Activated CD4-positive, alpha-beta T cell treated with anti-CD3 and anti-CD28 coated beads, Interleukin-2, Interleukin-6, amounts not matched to agents 100 ng/mL and 50 ng/mL, durations not matched to agents 16 hours and 8 hours (primary cell): ENCODE measurements at regions not wholly inside any gene's neighbourhood (a gene's known extent, or its start where the extent isn't known, plus 50 kb on each side); places are given as distances from the start of the nearest gene placed in this dataset.

Experiments
- DNase-seq: peaks from one replicate; pipeline ENCODE4 v3.0.0-alpha.2; 2020

- no peak for DNase-seq
Measured at GRCh38 chr1:175864625-175865024, 121.2 kb upstream of the TNR start.

GRCh38 chr1:175864183-175864582 is 120.8 kb upstream of the TNR start:
- DNase-seq, result no peak

GRCh38 chr1:175863299-175864050 is 120.1 kb upstream of the TNR start:
- DNase-seq, result no peak

- no peak for DNase-seq
Measured at GRCh38 chr1:175862408-175862807, 119.0 kb upstream of the TNR start.

GRCh38 chr1:175861626-175862367 is 118.4 kb upstream of the TNR start:
- no peak for DNase-seq

- no peak for DNase-seq
Measured at GRCh38 chr1:175857756-175858155, 114.4 kb upstream of the TNR start.

- no peak for DNase-seq
Measured at GRCh38 chr1:175853681-175854080, 110.3 kb upstream of the TNR start.

GRCh38 chr1:175851749-175852148 is 108.4 kb upstream of the TNR start:
- no peak for DNase-seq

GRCh38 chr1:175848329-175848728 is 104.9 kb upstream of the TNR start:
- DNase-seq, result no peak

- no peak for DNase-seq
Measured at GRCh38 chr1:175845985-175846384, 102.6 kb upstream of the TNR start.

GRCh38 chr1:175845338-175845737 is 101.9 kb upstream of the TNR start:
- no peak for DNase-seq

GRCh38 chr1:175844877-175845276 is 101.5 kb upstream of the TNR start:
- no peak for DNase-seq

GRCh38 chr1:175842550-175842949 is 99.2 kb upstream of the TNR start:
- DNase-seq, result no peak

GRCh38 chr1:175841738-175842187 is 98.4 kb upstream of the TNR start:
- no peak for DNase-seq

- DNase-seq, result no peak
Measured at GRCh38 chr1:175840787-175841186, 97.4 kb upstream of the TNR start.

- peak; percentile 16 for DNase-seq
Measured at GRCh38 chr1:175839779-175840669, 96.6 kb upstream of the TNR start.

- DNase-seq, result no peak
Measured at GRCh38 chr1:175834597-175834996, 91.2 kb upstream of the TNR start.

GRCh38 chr1:175833951-175834350 is 90.6 kb upstream of the TNR start:
- DNase-seq, result no peak

- no peak for DNase-seq
Measured at GRCh38 chr1:175833502-175833901, 90.1 kb upstream of the TNR start.

- no peak for DNase-seq
Measured at GRCh38 chr1:175830500-175830899, 87.1 kb upstream of the TNR start.

GRCh38 chr1:175829845-175830244 is 86.5 kb upstream of the TNR start:
- DNase-seq, result no peak

- no peak for DNase-seq
Measured at GRCh38 chr1:175826705-175827104, 83.3 kb upstream of the TNR start.

- DNase-seq, result peak; percentile 29
Measured at GRCh38 chr1:175824079-175824478, 80.7 kb upstream of the TNR start.
